Stimulated activated CD8-positive, alpha-beta memory T cell treated with anti-CD3 and anti-CD28 coated beads, Interleukin-15, amount 100 ng/mL, for 48 hours (primary cell): ENCODE measurements at regions not wholly inside any gene's neighbourhood (a gene's known extent, or its start where the extent isn't known, plus 50 kb on each side); places are given as distances from the start of the nearest gene placed in this dataset.
A peak's percentile ranks its signal among the peaks of the same experiment; 100 is the strongest.

Experiments used
- DNase-seq, 2 donors: peaks; one replicate each; pipeline ENCODE4 v3.0.0-alpha.2; 2020; ENCODE audit warnings: low read depth in 2 of 2

- DNase-seq = peak; percentile 39 to 47
Observed at GRCh38 chr6:148203970-148204369, 138.7 kb upstream of the SASH1 start.

GRCh38 chr6:148208298-148208697, 134.3 kb upstream of the SASH1 start:
- no peak for DNase-seq

GRCh38 chr6:148211777-148212324, 130.8 kb upstream of the SASH1 start:
- no peak for DNase-seq

- no peak for DNase-seq
Observed at GRCh38 chr6:148212366-148212765, 130.3 kb upstream of the SASH1 start.

- DNase-seq = no peak
Observed at GRCh38 chr6:148213366-148213765, 129.3 kb upstream of the SASH1 start.

- DNase-seq = no peak
Observed at GRCh38 chr6:148214667-148215066, 128.0 kb upstream of the SASH1 start.

GRCh38 chr6:148217051-148217450, 125.6 kb upstream of the SASH1 start:
- no peak for DNase-seq

- no peak for DNase-seq
Observed at GRCh38 chr6:148217921-148218320, 124.7 kb upstream of the SASH1 start.

- no peak for DNase-seq
Observed at GRCh38 chr6:148218542-148219258, 123.9 kb upstream of the SASH1 start.

- DNase-seq = no peak
Observed at GRCh38 chr6:148221196-148221979, 121.2 kb upstream of the SASH1 start.

GRCh38 chr6:148222376-148222775, 120.3 kb upstream of the SASH1 start:
- no peak for DNase-seq

GRCh38 chr6:148222846-148223245, 119.8 kb upstream of the SASH1 start:
- DNase-seq = no peak

- DNase-seq = no peak
Observed at GRCh38 chr6:148223424-148223842, 119.2 kb upstream of the SASH1 start.

GRCh38 chr6:148225871-148226270, 116.8 kb upstream of the SASH1 start:
- no peak for DNase-seq

- DNase-seq = no peak
Observed at GRCh38 chr6:148226284-148226683, 116.4 kb upstream of the SASH1 start.

GRCh38 chr6:148231572-148231971, 111.1 kb upstream of the SASH1 start:
- no peak for DNase-seq

- no peak for DNase-seq
Observed at GRCh38 chr6:148235446-148235845, 107.2 kb upstream of the SASH1 start.

- no peak for DNase-seq
Observed at GRCh38 chr6:148238713-148239112, 103.9 kb upstream of the SASH1 start.

GRCh38 chr6:148239215-148239614, 103.4 kb upstream of the SASH1 start:
- no peak for DNase-seq

GRCh38 chr6:148239801-148240460, 102.7 kb upstream of the SASH1 start:
- DNase-seq = no peak

GRCh38 chr6:148240461-148240840, 102.2 kb upstream of the SASH1 start:
- DNase-seq = no peak

GRCh38 chr6:148240861-148241477, 101.7 kb upstream of the SASH1 start:
- DNase-seq = no peak
